Posterior cingulate gyrus (tissue), 11 donors: ENCODE measurements at regions not wholly inside any gene's neighbourhood (a gene's known extent, or its start where the extent isn't known, plus 50 kb on each side); places are given as distances from the start of the nearest gene placed in this dataset.
"Not testable (repeated sequence)": the region's sequence is repeated elsewhere in the genome, so short reads cannot be mapped to it uniquely, and the experiment has no call there.

Experiments
- DNase-seq, 10 donors: peaks; one replicate each; pipeline versions ENCODE4 v3.0.0 to v3.0.0-alpha.2; 2020 to 2021; ENCODE audit warnings: mixed read lengths in 3 of 10
- intact Hi-C: fragments of 100-400 bp; cut with DNase I; formaldehyde crosslinking; loops from one replicate; pipeline ENCODE4 v1.15.1; 2023

- DNase-seq: peak in 2 of 10 donors; percentile 8 to 38
- intact Hi-C loops: loop anchor here (5.0 to 10.0 kb wide), 3 partner anchors 144 to 1973 kb away; partner anchors contain the start of gene TMTC2
Measured at GRCh38 chr12:82529101-82529500, 157.6 kb upstream of the TMTC2 start.

GRCh38 chr12:82529954-82530353, 156.8 kb upstream of the TMTC2 start:
- intact Hi-C loops: loop anchor here (5.0 to 10.0 kb wide), 3 partner anchors 145 to 1972 kb away; partner anchors contain the start of gene TMTC2
- DNase-seq: no peak

- intact Hi-C loops: no loop called here
Measured at GRCh38 chr12:82530394-82530793, 156.3 kb upstream of the TMTC2 start.

GRCh38 chr12:82533341-82533740, 153.4 kb upstream of the TMTC2 start:
- DNase-seq: no peak
- intact Hi-C loops: no loop called here

More at GRCh38 chr12:82530394-82530793, 156.3 kb upstream of the TMTC2 start:
- DNase-seq: no peak

GRCh38 chr12:82537436-82537835, 149.3 kb upstream of the TMTC2 start:
- no peak for DNase-seq
- intact Hi-C loops: no loop called here

GRCh38 chr12:82554529-82554928, 132.2 kb upstream of the TMTC2 start:
- DNase-seq: no peak
- intact Hi-C loops: no loop called here

- DNase-seq: no peak
- intact Hi-C loops: no loop called here
Measured at GRCh38 chr12:82555699-82556098, 131.0 kb upstream of the TMTC2 start.

- DNase-seq: no peak
- intact Hi-C loops: no loop called here
Measured at GRCh38 chr12:82565966-82566365, 120.7 kb upstream of the TMTC2 start.

GRCh38 chr12:82567688-82568087, 119.0 kb upstream of the TMTC2 start:
- DNase-seq: no peak
- intact Hi-C loops: no loop called here

- no peak for DNase-seq
- intact Hi-C loops: no loop called here
Measured at GRCh38 chr12:82574191-82574590, 112.5 kb upstream of the TMTC2 start.

- intact Hi-C loops: no loop called here
- no peak for DNase-seq
Measured at GRCh38 chr12:82578725-82579124, 108.0 kb upstream of the TMTC2 start.

- DNase-seq: no peak
- intact Hi-C loops: no loop called here
Measured at GRCh38 chr12:82583756-82584155, 103.0 kb upstream of the TMTC2 start.

- intact Hi-C loops: no loop called here
Measured at GRCh38 chr12:82593143-82593542, 93.6 kb upstream of the TMTC2 start.

GRCh38 chr12:82593901-82594396, 92.8 kb upstream of the TMTC2 start:
- no peak for DNase-seq

More at GRCh38 chr12:82593143-82593542, 93.6 kb upstream of the TMTC2 start:
- no peak for DNase-seq

GRCh38 chr12:82595941-82596340, 90.8 kb upstream of the TMTC2 start:
- DNase-seq: no peak
- intact Hi-C loops: no loop called here

More at GRCh38 chr12:82593901-82594396, 92.8 kb upstream of the TMTC2 start:
- intact Hi-C loops: no loop called here

- DNase-seq: no peak
- intact Hi-C loops: no loop called here
Measured at GRCh38 chr12:82596483-82596882, 90.2 kb upstream of the TMTC2 start.

GRCh38 chr12:82600379-82600778, 86.3 kb upstream of the TMTC2 start:
- intact Hi-C loops: no loop called here
- no peak for DNase-seq

GRCh38 chr12:82603647-82604046, 83.1 kb upstream of the TMTC2 start:
- DNase-seq, intact Hi-C loops: not testable (repeated sequence)

- intact Hi-C loops: no loop called here
- no peak for DNase-seq
Measured at GRCh38 chr12:82605115-82605514, 81.6 kb upstream of the TMTC2 start.

GRCh38 chr12:82608706-82609105, 78.0 kb upstream of the TMTC2 start:
- DNase-seq: no peak
- intact Hi-C loops: no loop called here

- intact Hi-C loops: no loop called here
- peak in 1 of 10 donors; percentile 53 for DNase-seq
Measured at GRCh38 chr12:82609234-82609914, 77.3 kb upstream of the TMTC2 start.

- peak in 1 of 10 donors; percentile 28 for DNase-seq
- intact Hi-C loops: no loop called here
Measured at GRCh38 chr12:82619644-82620043, 67.1 kb upstream of the TMTC2 start.
